Breast epithelium (tissue), 3 donors: ENCODE measurements at regions not wholly inside any gene's neighbourhood (a gene's known extent, or its start where the extent isn't known, plus 50 kb on each side); places are given as distances from the start of the nearest gene placed in this dataset.

ENCODE experiments used
- CTCF ChIP-seq, 3 donors: fragments of 450-650 bp; IDR thresholded peaks; one replicate each; pipeline ENCODE4 v1.5.1; 2016 to 2017; ENCODE audit warnings: antibody characterized with exemption in 3 of 3, mild to moderate bottlenecking in 3 of 3, moderate library complexity in 3 of 3
- POLR2A ChIP-seq: fragments of 450-650 bp; IDR thresholded peaks from one replicate; pipeline ENCODE4 v1.6.1; 2016; ENCODE audit warnings: antibody characterized with exemption, mild to moderate bottlenecking, moderate library complexity
- POLR2AphosphoS5 ChIP-seq, 3 donors: sonication (generic); formaldehyde crosslinking; IDR thresholded peaks; one replicate each; pipeline ENCODE4 v1.6.1; 2017; ENCODE audit warnings: antibody characterized with exemption in 3 of 3

DNA sequence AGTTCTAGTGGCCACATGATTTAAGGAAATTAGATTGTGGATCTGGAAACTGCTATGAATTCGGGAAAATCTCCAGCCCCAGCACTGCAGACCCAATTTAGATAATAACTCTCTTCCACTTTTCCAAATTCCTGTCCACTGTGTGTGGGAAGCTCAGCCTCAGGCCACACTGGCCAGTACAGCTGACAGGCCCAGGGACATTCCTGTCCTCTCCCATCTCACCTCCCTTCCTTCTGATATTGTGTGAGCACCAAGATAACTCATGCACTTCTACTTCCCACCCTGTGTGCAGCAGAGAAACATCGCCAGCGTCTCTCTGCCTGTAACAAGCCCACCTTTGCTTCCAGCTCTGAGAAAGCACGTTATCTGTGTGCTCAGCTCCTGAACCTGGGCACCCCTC lies 145.1 kb upstream of the RREB1 start:
- TF ChIP-seq CTCF (IDR thresholded peaks at IDR 0.05) (no peak), POLR2AphosphoS5 (IDR thresholded peaks at IDR 0.05) (no peak), POLR2A (no peak)
